OCI-LY3 (cell line): ENCODE measurements at regions not wholly inside any gene's neighbourhood (a gene's known extent, or its start where the extent isn't known, plus 50 kb on each side); places are given as distances from the start of the nearest gene placed in this dataset.

Experiments
- H2AFZ ChIP-seq: fragments of 200-600, 300-600 bp; shearing (Covaris generic); 2 replicates; pipeline ENCODE4 v1.6.0; 2014; ENCODE audit warnings: antibody characterized with exemption, low read depth, low read length
- H3K27ac ChIP-seq: fragments of 200-600, 300-600 bp; sonication (generic); 2 replicates; pipeline ENCODE4 v1.5.1; 2014; ENCODE audit warnings: mild to moderate bottlenecking, low read length, moderate library complexity, mixed read lengths
- H3K27me3 ChIP-seq: fragments of 200-600, 300-600 bp; sonication (generic); 2 replicates; pipeline ENCODE4 v1.6.1; 2014; ENCODE audit warnings: low read depth, low read length, mixed read lengths
- H3K36me3 ChIP-seq: fragments of 200-600, 300-600 bp; sonication (generic); replicated peaks from 2 replicates; pipeline ENCODE3; 2014; ENCODE audit warnings: low read depth, low read length, mixed read lengths
- H3K4me1 ChIP-seq: fragments of 300-600, 200-600 bp; sonication (generic); 2 replicates; pipeline ENCODE4 v1.6.1; 2014; ENCODE audit warnings: low read length, mixed read lengths
- H3K4me2 ChIP-seq: fragments of 200-600, 300-600 bp; sonication (generic); 2 replicates; pipeline ENCODE4 v1.6.1; 2014; ENCODE audit warnings: low read length, mixed read lengths
- H3K4me3 ChIP-seq: fragments of 300-600, 200-600 bp; sonication (generic); 2 replicates; pipeline ENCODE4 v1.5.1; 2014; ENCODE audit warnings: antibody characterized with exemption, mild to moderate bottlenecking, low read length, moderate library complexity
- H3K79me2 ChIP-seq: fragments of 300-600, 200-600 bp; shearing (Covaris generic); 2 replicates; pipeline ENCODE4 v1.6.1; 2014; ENCODE audit warnings: mild to moderate bottlenecking, low read length, mixed read lengths
- H3K9ac ChIP-seq: fragments of 300-600, 200-600 bp; shearing (Covaris generic); 2 replicates; pipeline ENCODE4 v1.6.0; 2014; ENCODE audit warnings: mild to moderate bottlenecking, low read length, moderate library complexity
- H3K9me3 ChIP-seq: fragments of 200-600, 300-600 bp; shearing (Covaris generic); 2 replicates; pipeline ENCODE4 v1.6.1; 2014; ENCODE audit warnings: low read length, mixed read lengths; ENCODE audit not compliant: insufficient read depth
- H4K20me1 ChIP-seq: fragments of 200-600, 300-600 bp; sonication (generic); 2 replicates; pipeline ENCODE4 v1.6.1; 2016; ENCODE audit warnings: low read length, mixed read lengths; ENCODE audit not compliant: insufficient read depth
- EZH2phosphoT487 ChIP-seq: fragments of 200-600 bp; shearing (Covaris generic); IDR thresholded peaks from 2 replicates; pipeline ENCODE4 v1.6.1; 2018; ENCODE audit warnings: antibody characterized with exemption, mixed run types, low read depth
- TF ChIP-seq, protein P1 (sequence below): fragments of 200-600, 300-600 bp; sonication (generic); IDR thresholded peaks from 2 replicates; pipeline ENCODE4 v1.5.1; 2014; ENCODE audit warnings: antibody characterized with exemption, low read length, low read depth

DNA sequence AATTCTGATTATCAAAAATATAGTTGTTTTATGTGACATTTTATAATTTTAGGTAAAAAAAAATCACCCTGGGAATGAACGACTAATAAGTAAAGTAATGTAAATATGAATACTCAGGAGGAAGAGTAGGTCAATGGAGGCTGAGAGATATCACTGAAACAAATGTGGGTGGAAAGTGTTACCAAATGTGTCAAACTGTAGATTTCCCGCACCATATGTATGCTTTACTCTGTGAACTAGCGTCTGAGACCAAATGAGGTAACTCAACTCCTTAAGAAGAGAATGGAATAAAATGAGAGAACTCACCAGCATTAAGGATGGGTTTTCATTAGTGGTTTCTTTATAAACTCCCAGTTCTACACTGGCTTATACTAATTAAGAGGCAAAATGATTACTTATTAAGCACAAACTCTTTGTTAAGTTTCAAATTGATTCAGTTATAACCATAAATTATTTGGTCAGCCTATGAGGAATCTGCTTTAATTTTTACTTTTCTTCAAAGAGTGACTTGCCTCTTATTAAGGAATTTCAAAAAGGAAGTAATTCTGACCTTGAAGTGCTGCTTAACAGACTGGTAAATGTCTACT lies 784.7 kb upstream of the GJE1 start:
- Histone ChIP-seq H4K20me1 (no peaks in the 10 kb centered on the region), H3K4me3 (no peak overlapping the region), H3K27me3 (no peaks in the 10 kb centered on the region), H3K9me3 (no peaks in the 10 kb centered on the region), H3K9ac (no peak overlapping the region), H3K27ac (no peak overlapping the region), H3K79me2 (no peaks in the 10 kb centered on the region), H3K4me2 (no peak overlapping the region), H3K4me1 (no peaks in the 10 kb centered on the region), H3K36me3 (no peaks in the 10 kb centered on the region), H2AFZ (no peak overlapping the region)
- TF ChIP-seq, protein P1, sequence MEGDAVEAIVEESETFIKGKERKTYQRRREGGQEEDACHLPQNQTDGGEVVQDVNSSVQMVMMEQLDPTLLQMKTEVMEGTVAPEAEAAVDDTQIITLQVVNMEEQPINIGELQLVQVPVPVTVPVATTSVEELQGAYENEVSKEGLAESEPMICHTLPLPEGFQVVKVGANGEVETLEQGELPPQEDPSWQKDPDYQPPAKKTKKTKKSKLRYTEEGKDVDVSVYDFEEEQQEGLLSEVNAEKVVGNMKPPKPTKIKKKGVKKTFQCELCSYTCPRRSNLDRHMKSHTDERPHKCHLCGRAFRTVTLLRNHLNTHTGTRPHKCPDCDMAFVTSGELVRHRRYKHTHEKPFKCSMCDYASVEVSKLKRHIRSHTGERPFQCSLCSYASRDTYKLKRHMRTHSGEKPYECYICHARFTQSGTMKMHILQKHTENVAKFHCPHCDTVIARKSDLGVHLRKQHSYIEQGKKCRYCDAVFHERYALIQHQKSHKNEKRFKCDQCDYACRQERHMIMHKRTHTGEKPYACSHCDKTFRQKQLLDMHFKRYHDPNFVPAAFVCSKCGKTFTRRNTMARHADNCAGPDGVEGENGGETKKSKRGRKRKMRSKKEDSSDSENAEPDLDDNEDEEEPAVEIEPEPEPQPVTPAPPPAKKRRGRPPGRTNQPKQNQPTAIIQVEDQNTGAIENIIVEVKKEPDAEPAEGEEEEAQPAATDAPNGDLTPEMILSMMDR, result no peak
- no peak for TF ChIP-seq EZH2phosphoT487

DNA sequence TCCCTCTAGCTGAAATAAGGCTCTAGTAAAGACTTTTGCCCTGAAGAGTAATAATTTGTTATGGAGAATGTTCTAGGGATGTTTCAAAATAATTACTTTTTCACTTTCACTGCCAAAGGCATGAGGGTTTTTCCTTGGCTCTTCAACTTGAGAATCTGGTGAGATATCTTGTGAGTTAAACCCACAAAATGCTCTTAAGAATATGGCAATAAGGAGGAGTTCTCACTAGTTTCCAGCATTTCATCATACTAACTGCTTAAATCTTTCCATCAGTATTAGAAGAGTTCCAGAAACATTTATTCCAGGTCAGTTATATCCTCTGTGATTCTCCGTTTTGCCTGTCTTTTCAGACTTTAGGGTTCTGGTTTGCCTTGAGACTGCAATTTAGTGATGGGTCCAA lies 785.6 kb upstream of the GJE1 start:
- Histone ChIP-seq H3K4me2 (no peak overlapping the region), H3K79me2 (no peaks in the 10 kb centered on the region), H3K9ac (no peak overlapping the region), H3K4me3 (no peak overlapping the region), H2AFZ (no peak overlapping the region), H3K27me3 (no peaks in the 10 kb centered on the region), H3K4me1 (no peaks in the 10 kb centered on the region), H3K9me3 (no peaks in the 10 kb centered on the region), H3K36me3 (no peaks in the 10 kb centered on the region), H3K27ac (no peak overlapping the region), H4K20me1 (no peaks in the 10 kb centered on the region)
- TF ChIP-seq, protein P1, result no peak
- no peak for TF ChIP-seq EZH2phosphoT487

DNA sequence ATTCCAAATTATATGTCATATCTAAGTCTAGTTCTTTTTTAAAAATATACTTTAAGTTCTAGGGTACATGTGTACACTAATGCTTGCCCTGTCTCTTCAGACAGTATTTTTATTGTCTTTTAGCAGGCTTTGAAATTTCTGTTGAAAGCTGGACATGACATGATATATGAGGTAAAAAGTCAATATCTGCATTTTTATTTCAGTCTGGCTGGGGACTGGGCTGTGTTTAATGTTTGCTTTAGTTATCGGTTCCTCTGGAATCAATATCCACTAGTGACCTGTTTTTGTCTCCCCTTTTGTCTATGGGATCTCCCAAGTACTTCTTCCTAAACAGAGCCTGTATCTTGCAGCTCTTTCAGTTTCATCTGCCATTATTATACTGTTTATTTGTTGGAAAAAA lies 786.2 kb upstream of the GJE1 start:
- Histone ChIP-seq H4K20me1 (no peaks in the 10 kb centered on the region), H3K36me3 (no peaks in the 10 kb centered on the region), H3K79me2 (no peaks in the 10 kb centered on the region), H3K9me3 (no peaks in the 10 kb centered on the region), H3K9ac (no peak overlapping the region), H3K27me3 (no peaks in the 10 kb centered on the region), H3K4me3 (no peak overlapping the region), H3K4me1 (no peaks in the 10 kb centered on the region), H2AFZ (no peak overlapping the region), H3K27ac (no peak overlapping the region), H3K4me2 (no peak overlapping the region)
- TF ChIP-seq, protein P1, result no peak
- TF ChIP-seq EZH2phosphoT487, result no peak

DNA sequence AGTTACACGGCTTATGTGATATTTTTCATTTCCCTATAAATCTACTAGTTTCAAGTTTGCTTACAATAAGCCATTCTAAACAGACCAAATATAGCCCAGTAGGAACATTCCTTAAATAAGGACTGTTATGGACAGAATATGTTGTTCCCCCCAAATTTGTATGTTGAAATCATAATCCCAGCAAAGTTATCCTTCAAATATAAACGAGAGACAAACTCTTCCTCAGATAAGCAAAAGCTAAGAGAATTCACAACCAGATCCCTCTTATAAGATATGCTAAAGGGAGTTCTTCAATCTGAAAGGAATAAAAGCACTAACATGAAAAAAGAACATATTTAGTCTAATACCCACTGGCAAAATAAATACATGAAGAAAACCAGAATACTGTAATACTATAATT lies 795.5 kb upstream of the GJE1 start:
- no peaks in the 10 kb centered on the region for H3K4me1 ChIP-seq
- no peaks in the 10 kb centered on the region for H3K79me2 ChIP-seq
- H3K4me2 ChIP-seq, result no peak overlapping the region
- H3K27ac ChIP-seq, result no peak overlapping the region
- no peaks in the 10 kb centered on the region for H3K36me3 ChIP-seq
- no peaks in the 10 kb centered on the region for H4K20me1 ChIP-seq
- TF ChIP-seq EZH2phosphoT487, result no peak
- TF ChIP-seq, protein P1, result no peak
- no peaks in the 10 kb centered on the region for H3K9me3 ChIP-seq
- H3K4me3 ChIP-seq, result no peak overlapping the region
- no peaks in the 10 kb centered on the region for H3K27me3 ChIP-seq
- H3K9ac ChIP-seq, result no peak overlapping the region
- no peak overlapping the region for H2AFZ ChIP-seq
